Right lobe of liver (tissue), 4 donors: ENCODE measurements at regions not wholly inside any gene's neighbourhood (a gene's known extent, or its start where the extent isn't known, plus 50 kb on each side); places are given as distances from the start of the nearest gene placed in this dataset.

Experiments used
- CTCF ChIP-seq, 4 donors: fragments of 200-600 bp in 3 of 4; fragments of 450-650 bp in 1 of 4; IDR thresholded peaks; one replicate each; pipeline versions ENCODE4 v1.5.1 to v1.8.0; 2016 to 2022; ENCODE audit warnings: antibody characterized with exemption in 4 of 4, mild to moderate bottlenecking in 2 of 4
- POLR2A ChIP-seq: fragments of 450-650 bp; IDR thresholded peaks from one replicate; pipeline ENCODE4 v1.6.1; 2017; ENCODE audit warnings: antibody characterized with exemption, mild to moderate bottlenecking
- donor health status: DM: no; HTN: no; CAD: no.
- donor health status: DM: no; HTN: no; CAD: no.
- donor health status: DM: no; HTN: yes; CAD: no.

- TF ChIP-seq CTCF (IDR thresholded peaks at IDR 0.05), result no peak
- no peak for TF ChIP-seq POLR2A
These were observed 170.4 kb upstream of the CDH6 start for GRCh38 chr5:31023105-31023504.
